Adrenal gland (tissue), 5 donors: ENCODE measurements at regions not wholly inside any gene's neighbourhood (a gene's known extent, or its start where the extent isn't known, plus 50 kb on each side); places are given as distances from the start of the nearest gene placed in this dataset.

Experiments
- POLR2A ChIP-seq, 2 donors: fragments of 450-650 bp; IDR thresholded peaks; one replicate each; pipeline ENCODE4 v1.6.1; 2017; ENCODE audit warnings: antibody characterized with exemption in 2 of 2, mild to moderate bottlenecking in 2 of 2, moderate library complexity in 1 of 2
- TF ChIP-seq, protein P1 (sequence below), 6 experiments: fragments of 450-650 bp in 4 of 6; fragments of 200-600 bp in 2 of 6; sonication (generic) in 1 of 6; IDR thresholded peaks; 1 replicate in 5 of 6; 2 replicates in 1 of 6; pipeline versions ENCODE4 v1.5.1 to v1.8.0; 2016 to 2021; ENCODE audit warnings: antibody characterized with exemption in 6 of 6, mild to moderate bottlenecking in 2 of 6, moderate library complexity in 1 of 6
- donor health status: DM: no; HTN: no; CAD: no.

DNA sequence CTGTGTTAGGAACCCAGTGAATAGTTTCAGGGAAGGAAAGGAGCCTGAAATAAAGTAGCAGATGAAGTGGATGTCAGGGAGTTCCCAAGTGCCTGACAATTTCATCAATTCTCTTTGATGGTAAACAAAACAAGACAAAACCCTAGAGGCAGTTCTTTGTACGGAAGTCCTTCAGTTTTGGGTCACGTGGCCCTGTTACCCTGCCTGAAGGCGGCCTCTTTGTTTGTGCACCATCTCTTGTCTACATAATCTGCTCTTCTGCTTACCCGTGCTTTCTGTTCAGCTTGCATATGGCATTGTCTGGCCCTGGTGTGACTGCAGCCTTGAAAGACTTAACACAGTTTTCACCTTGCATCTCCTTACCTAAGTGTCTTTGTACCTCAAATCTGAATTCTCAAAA lies 166.7 kb upstream of the DUSP10 start:
- TF ChIP-seq, protein P1, sequence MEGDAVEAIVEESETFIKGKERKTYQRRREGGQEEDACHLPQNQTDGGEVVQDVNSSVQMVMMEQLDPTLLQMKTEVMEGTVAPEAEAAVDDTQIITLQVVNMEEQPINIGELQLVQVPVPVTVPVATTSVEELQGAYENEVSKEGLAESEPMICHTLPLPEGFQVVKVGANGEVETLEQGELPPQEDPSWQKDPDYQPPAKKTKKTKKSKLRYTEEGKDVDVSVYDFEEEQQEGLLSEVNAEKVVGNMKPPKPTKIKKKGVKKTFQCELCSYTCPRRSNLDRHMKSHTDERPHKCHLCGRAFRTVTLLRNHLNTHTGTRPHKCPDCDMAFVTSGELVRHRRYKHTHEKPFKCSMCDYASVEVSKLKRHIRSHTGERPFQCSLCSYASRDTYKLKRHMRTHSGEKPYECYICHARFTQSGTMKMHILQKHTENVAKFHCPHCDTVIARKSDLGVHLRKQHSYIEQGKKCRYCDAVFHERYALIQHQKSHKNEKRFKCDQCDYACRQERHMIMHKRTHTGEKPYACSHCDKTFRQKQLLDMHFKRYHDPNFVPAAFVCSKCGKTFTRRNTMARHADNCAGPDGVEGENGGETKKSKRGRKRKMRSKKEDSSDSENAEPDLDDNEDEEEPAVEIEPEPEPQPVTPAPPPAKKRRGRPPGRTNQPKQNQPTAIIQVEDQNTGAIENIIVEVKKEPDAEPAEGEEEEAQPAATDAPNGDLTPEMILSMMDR (IDR thresholded peaks at IDR 0.05): no peak
- no peak for TF ChIP-seq POLR2A (IDR thresholded peaks at IDR 0.05)
